LoVo (cell line): ENCODE measurements at regions not wholly inside any gene's neighbourhood (a gene's known extent, or its start where the extent isn't known, plus 50 kb on each side); places are given as distances from the start of the nearest gene placed in this dataset.

Experiments used
- DNase-seq: peaks from one replicate; pipeline ENCODE4 v3.0.0-alpha.2; 2016; ENCODE audit warnings: low spot score

DNA sequence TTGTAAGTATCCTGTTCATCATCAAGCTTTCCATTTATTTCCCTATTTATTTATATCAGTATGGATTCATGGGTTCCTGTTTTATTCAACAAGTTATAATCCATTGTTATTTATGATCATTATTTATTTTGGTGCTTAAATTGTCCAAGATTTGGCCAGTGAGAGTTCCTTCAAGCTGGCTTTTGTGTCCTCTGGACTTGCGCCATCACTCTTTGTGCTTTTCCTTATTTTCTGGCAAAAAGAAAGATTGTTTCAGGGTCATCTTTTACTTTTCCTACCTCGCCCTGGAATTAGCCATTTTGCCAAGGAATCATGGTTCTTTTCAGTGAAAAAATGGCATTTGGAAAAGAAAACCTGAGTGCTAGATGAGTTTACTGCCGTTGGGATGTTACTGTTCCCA lies 193.4 kb downstream of the ADAMTS15 start:
- DNase-seq, result no peak

DNA sequence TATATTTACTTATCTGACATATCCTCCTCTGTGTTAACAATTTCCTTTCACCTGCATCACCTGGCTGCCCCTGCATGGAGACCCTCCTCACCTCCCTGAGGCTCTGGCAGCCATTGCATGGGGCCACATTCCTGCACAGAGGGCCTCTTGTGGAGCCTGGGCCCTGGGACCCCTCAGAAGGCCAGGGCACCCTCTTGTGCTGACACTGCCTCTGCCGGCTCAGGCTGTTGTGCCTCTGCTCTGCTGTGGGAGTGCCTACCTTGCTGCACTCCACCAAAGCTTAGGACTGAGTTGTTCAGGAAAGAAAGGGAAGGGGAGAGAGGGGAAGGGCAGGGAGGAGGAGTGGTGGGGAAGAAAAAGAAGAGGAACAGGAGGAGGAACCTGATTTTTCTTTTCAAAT lies 194.5 kb downstream of the ADAMTS15 start:
- no peak for DNase-seq

DNA sequence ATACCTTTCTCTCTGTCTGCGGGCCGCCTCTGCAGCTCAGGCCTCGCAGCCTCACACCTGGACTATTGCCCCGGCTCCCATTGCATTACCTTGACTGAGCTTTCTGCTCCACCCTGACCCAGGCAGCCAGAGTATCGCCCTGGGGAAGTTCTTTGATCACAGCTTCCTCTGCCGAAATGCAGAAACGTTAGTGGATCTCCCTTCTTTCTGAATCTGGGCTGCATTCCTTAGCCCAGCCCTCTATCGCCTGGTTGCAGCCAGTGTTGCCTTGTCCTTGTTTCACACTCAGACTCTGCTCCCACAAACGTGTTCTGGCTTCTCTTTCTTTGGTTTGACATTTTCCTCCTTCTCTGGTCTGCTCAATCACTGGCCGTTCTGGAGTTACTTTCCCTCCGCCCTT lies 195.7 kb downstream of the ADAMTS15 start:
- no peak for DNase-seq

DNA sequence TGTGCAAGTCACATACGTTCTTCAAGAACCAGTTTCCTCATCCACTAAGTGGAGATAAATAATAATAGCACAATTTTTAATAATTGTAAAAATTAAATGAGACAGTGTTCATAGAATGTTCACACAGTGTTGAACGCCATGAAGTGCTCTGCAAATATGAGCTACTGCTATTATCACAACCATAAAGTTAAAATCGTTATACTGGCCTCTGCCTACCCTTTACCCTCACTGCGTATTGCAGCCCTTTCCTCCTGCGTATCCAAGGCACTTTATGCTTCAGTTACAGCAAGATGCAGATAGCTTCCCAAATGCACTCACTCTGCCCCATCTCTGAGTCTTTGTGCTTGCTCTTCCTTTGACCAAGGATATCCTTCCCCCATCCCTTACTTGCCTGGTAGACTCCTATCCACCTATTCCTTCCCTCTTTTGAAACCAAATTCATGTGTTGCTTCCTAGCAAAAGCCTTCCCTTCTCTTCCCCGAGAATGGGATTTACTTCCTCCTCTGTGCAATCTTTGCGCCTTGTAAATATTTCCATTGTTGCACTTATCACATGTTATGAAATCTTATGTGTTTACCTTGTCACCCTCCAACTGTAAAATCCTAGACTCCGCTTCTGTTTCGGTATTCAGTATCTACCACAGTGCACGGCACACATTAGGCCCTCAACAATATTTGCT lies 196.9 kb downstream of the ADAMTS15 start:
- DNase-seq, result no peak

DNA sequence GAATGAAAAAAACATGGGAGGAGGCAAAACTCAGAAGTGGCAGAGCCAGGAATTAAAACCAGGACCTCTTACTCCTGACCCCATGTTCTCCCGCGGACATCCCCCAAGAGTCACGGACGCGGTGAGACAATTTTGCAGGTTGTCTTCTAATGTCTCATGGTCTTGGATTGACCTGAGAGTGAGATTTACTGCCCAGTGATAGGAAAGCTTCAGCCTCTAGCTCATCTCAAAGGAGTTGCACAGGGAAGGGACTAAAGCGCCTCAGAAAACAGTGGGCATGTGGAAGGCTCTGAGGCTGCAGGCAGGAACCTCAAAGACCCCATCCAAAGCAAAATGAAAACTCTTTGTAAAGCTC lies 197.4 kb downstream of the ADAMTS15 start:
- DNase-seq, result no peak

DNA sequence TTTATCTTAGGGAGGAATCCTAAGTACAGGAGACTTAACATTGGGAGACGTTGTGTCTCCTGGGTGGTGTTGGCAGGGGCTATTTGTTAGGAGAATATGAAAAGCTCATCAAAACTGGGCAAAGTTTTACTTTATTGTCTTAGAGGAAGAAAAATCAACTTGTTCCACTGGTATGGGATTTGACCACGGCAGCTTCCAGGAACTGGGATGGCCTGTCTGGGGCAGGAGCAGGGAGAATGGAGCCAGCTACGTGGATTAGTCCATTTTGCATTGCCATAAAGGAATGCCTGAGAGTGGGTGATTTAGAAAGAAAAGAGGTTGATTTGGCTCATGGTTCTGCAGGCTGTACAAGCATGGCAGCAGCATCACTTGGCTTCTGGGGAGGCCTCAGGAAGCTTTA lies 198.4 kb downstream of the ADAMTS15 start:
- no peak for DNase-seq

DNA sequence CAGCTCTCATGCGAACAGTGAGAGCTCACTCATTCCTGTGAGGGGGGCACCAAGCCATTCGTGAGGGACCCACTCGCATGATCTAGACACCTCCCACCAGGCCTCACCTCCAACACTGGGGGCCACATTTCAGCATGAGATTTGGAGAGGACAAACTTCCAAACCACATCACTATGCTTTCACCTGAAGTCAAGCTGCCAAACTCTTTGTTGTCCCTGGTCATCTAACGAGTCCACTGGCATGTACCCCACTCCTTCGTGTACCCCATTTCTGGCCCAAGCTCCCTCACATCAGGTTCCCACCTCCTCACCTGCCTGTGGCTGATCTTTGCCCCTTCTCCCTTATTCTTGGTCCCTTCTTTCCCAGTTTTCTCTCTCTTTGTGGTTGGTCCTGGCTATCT lies 198.9 kb downstream of the ADAMTS15 start:
- DNase-seq, result no peak

DNA sequence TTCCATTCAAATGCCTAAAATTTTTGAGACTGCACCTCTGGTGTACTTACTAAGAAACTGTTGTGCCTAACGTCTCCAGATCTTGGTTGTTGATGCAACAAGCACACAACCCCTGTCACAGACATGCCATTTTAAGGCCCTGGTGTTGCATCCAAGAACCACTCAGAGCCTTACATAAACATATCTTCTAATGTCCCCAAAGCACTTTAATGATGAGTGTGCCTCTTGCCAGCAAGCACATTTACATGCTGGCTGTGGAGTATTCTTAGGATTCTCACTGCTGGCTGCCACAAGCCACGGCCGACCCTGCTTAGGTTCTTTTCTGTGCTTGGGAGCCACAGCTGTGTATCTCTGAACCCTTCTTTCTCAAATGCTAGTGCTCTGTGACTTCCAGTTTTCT lies 201.4 kb downstream of the ADAMTS15 start:
- no peak for DNase-seq

DNA sequence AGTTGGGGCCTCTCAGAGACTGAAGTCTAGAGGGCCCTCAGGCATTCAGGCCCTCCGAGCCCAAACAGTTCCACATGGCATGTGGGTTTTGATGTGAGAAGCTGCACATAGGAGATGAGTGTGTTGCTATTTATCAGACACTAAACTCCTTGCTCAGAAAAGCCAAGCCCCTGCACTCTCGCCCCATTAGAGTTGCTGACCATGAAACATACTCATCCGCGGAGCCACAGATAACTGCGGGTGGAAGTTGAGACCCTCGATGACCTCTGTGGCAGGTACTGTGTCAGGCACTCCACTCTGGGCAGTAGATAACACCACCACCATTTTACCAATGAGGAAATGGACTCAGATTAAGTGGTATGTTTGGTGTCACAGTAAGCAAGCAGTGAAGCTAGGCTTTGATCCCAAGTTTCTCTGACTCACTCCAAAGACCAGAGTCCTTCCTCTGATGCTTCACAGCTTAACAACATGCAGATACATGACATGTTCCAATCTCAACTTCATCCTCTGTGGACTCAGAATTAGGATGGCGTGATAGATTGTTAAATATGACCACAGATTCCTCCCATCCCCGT lies 202.1 kb downstream of the ADAMTS15 start:
- DNase-seq, result no peak

DNA sequence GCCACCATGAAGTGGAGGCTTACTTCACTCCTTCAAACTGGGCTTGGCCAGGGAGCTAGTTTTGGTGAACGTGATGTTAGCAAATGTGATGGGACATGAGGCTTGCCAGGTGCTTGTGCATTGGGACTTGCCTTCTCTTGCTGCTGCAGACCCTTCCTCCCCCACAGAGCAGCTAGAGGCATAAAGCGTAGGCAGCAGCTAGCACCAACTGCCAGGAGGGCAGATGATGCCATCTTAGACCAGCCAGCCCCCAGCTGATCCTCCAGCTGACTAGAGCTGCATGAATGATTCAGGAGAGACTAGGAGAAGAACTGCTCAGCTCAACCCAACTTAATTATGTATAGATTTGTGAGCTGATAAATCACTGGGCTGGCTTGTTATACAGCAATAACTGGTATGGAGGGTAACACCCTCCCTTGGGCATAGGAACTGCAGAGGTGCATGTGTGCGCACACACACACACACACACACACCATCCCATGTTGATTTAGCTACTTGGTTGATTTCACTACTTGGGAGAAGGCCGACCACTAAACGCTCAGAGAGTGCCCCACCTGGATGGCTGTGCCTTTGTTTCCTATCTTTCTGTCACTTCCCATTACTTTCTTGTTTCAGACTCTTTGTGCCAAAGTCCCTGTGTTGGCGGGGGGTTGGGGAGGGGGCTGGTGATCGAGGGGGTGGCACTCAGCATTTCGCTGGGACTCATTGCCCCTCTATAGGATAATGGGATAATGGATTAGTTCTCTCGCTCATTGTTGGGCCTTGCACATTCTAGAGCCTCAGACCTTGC lies 202.8 kb downstream of the ADAMTS15 start:
- DNase-seq, result no peak

DNA sequence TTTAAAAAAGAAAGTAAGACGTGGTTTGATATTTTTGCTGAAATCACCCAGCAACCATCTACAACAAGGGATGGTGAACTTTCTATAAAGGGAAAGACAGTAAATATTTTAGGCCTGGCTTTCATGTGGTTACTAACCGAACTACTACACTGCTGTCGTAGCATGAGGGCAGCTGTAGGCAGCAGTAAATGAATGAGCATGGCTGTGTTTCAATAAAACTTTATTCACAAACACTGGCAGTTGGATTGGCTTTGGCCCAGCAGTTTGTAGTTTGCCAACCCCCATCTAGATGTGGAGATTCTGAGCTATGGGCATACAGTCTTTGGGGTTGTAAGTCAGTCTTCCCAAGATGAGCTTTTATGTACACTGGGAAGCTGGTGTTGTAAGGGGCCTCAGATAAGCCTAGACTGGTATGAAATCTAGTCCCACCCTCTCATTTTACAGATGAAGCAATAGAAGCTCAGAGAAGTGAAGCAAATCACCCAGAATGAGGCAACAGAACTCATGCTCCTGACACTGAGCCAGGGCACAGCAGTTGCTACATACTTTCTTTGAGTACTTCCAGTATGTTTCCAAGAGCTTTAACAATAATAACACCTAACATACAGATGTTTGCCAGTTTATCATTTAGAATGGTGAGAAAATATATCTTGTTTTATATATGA lies 204.4 kb downstream of the ADAMTS15 start:
- no peak for DNase-seq

DNA sequence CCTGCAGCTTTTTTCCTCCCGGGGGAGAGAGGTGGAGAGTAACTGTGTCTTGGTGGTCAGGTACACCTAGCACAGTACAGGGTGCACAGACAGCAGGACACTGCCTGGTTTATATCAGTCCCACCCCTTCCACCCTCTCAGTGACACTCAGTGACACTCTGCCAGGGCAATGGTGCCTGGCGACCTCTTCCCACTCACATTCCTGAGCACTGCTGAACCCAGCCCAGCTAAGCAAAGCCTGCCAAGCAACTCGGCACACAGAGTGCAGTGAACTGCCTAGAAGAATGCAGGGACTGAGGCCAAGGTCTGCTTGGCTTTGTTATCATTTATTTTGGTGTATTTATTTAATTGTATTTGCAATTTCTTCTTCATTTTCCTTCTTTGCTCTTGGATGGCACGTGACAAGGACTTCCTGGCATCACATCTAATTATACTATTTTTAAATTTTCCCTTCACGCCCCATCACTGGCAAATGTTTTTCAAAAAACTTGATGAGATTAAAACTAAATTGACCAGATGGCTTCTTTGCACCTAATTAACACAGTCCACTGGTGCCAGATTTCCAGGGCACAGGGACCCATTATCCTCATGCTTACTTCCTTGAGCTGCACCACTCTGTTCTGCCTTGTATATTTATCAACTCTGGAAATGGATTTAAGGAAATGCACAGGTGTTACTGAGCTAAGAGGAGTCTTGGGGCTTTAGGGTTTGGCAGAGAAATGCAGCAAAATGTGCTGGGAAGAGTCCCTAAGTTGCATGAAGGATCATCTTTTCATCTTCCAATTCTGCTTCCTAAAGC lies 205.6 kb downstream of the ADAMTS15 start:
- no peak for DNase-seq

DNA sequence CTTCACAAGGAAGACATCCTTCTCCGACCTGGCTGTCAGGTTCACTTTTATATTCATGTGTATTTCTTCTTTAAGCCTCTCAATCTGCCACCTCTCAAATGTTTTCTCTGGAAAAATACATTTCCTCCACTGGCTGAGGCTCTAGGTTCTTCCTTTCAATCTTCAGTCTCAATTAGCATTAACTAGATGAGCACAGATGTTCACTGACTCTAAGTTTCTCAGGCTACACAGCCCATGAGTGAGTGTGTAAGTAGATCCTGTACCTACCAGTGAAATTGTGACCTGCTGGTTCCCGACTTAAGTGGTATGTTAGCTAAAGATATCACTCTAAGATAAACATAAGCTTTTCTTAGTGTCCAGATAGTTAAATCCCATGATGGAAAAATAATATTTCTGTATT lies 206.9 kb downstream of the ADAMTS15 start:
- DNase-seq, result no peak

DNA sequence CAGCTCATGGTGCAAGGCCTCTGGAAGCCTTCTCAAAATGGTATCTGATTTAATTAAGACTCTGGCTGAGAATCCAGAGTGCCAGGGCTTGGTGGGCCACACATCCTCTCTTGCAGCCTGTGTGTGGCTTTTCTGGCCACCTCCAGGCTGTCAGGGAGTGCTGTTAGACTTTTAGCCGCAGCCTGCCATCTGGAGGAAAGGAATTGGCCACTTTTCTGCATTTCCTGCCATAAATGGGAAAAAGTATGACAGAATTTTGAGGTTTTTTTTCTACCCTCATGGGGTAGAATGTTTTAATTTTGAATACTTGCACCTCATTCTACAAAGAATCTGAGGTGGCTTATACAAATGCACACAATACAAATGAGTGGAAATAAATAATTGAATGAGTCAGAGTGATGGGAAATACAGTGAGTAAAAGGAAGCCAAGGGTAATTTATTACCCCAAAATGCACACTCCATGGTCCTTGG lies 218.4 kb downstream of the ADAMTS15 start:
- DNase-seq, result no peak

DNA sequence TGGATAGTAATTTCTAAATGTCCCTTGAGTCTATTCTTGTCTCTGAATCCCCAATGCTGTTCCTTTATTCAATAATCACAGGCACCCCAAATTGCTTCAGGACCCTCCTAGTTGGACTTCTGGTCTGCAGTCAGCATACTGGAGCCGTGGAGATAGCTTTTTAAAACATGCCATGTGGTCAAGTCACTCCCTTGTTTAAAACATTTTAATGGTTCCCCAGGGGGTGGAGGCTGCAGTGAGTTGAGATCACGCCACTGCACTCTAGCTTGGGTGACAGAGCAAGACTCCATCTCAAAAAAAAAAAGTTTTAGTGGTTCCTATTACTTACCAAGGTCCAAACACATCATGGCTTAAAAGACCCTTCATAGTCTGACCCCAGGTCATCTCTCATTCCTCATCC lies 220.3 kb downstream of the ADAMTS15 start:
- no peak for DNase-seq

DNA sequence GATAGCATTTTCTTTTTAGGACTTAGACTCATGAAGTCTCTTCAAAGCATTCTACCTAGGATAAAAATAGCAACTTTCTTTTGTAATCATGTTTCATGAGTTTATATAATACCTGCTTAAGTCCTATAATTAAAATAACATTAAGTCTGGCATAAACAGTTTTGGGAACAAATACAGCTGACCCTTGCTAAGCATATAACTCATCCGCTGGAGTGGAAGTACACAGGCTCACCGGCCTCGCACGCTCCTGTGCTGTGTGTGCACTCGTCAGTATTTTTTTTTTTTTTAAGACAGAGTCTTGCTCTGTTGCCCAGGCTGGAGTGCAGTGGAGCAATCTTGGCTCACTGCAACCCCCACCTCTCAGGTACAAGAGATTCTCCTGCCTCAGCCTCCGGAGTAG lies 221.8 kb downstream of the ADAMTS15 start:
- DNase-seq, result no peak

DNA sequence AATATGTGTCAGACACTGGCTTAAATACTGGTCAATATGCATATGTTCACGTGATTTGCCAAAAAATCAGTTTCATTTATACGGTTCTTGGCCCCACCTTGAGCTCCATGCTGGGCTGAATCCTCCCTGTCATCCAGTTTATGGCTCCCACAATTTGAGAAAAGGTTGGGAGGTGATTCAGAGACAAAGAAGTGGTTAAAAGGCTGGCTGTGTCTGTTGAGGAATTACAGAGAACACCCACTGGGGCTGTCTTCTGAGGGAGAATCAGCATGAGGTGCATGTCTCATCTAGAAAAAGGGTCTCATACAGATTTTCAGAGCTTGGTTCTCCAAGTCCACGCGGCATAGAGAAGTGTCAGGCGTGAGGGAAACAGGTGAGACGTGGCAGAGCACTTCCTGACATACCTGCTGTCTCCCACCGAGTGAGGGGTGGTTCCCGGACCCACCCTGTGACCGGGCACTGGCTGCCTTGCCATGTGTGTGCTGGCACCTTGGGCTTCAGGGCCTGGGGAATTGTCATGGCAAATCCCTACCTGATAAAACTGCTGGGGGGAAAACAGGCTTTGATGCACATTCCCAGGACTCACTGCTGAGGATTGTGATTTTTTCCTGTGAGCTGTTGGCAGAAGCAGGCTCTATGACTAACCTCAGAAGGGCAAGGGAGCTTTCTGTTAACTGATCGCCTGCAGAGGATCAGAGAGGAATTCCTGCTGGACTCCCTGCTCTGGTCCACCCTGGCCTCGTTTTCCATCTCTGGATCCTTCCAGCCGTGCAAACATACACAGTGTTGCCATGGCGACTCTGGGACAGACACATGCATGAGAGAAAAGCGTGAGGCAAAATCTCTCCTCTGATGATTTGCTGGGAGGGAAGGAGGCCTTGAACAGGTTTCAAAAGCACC lies 223.6 kb downstream of the ADAMTS15 start:
- no peak for DNase-seq

DNA sequence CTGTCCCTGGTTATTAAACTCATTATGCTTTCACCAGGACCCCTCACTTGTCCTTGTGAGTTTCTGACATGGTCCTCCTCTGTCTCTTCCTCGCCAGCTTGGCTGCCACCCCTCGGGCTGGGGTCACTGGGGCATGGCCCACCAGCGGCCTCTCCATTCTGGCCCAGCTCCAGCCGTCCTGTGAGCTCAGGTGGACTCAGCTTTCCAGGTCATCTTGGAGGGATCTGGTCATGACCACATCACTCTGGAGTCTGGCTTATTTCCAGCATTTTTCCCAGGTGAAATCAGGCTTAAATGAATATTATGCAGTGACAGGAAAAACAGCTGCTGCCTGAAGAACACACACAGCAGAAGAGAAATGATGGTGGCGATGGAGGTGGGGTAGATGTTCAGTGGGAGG lies 224.5 kb downstream of the ADAMTS15 start:
- DNase-seq, result no peak

DNA sequence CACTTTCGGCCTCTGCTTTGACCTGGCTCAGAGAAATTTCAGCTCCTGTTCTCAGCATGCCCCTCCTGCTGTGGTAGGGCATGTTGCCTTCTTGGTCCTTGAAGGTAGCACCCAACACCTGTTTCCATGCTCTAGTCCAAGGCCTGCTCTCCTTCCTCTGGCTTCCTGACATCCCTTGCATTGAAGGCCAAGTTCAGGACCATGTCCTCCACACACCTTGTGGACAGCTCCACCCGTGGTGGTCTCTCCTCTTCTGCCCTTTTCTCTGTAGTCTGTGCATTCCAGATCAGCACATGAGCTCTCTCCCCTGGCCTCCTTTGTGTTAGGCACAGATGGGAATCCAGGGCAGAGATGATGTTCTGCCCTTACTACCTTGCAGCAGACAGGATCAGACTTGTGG lies 225.3 kb downstream of the ADAMTS15 start:
- no peak for DNase-seq

DNA sequence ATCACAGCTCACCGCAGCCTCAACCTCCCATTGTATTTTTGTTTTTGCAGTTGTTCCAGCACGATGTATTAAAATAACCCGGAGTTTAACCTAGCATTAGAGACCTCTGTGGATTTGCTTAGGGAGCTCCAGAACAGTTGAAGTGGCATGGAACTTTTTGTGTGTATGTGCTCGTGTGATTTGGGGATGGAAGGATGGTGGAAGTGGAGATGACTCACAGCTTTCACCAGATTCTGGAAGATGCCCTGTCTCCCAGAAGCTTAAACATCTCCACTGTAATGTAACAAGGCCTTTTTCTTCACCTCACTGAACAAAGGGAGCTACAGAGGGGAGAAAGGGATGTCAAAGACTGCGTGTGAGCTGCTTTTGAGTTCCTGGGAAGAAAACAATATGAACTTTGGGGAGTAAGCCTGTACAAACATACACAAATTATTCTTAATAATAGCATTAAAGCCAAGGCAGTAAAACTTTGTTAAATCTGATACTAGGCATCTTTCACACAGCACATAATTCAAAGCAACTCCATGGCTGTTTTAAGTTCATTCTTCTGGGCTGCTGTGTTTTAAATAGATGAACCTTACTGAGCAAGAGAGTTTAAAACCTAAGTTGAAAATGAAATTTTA lies 226.4 kb downstream of the ADAMTS15 start:
- DNase-seq, result no peak
